ENCODE measurements at regions not wholly inside any gene's neighbourhood (a gene's known extent, or its start where the extent isn't known, plus 50 kb on each side); places are given as distances from the start of the nearest gene placed in this dataset.
"Not testable (repeated sequence)": the region's sequence is repeated elsewhere in the genome, so short reads cannot be mapped to it uniquely, and the experiment has no call there.

DNA sequence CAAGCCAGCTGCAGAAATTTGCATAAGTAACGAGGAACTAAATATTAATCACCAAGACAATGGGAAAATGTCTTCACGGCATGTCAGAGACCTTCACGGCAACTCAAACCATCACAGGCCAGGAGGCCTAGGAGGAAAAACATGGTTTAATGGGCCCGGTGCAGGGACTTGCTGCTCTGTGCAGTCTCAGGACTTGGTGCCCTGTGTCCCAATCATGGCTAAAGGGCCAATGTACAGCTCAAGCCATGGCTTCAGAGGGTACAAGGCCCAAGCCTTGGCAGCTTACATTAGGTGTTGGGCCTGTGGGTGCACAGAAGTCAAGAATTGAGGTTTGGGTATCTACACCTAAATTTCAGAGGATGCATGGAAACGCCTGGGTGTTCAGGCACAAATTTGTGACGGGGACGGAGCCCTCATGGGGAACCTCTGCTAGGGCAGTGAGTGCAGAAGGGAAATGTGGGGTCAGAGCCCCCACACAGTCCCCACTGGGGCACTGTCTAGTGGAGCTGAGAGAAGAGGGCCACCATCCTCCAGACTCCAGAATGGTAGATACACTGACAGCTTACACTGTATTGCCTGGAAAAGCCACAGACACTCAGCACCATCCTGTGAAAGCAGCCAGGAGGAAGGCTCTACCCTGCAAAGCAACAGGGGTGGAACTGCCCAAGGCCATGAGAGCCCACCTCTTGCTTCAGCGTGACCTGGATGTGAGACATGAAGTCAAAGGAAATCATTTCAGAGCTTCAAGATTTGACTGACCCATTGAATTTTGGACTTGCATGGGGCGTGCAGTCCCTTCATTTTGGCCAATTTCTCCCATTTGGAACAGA is 5284.3 kb upstream of the TPTE start:
- H3K27me3 ChIP-seq; H3K9me3 ChIP-seq; H3K4me3 ChIP-seq; H3K27ac ChIP-seq; FAIRE-seq; ATAC-seq; H3K36me3 ChIP-seq; intact Hi-C loops (cut with DNase I); H3K4me1 ChIP-seq: not testable (repeated sequence)
- peak in 1 of 6 donors; percentile 36 for DNase-seq
- 46 to 53% methylated on average over 9 of the region's 9 CpGs for WGBS, 2 donors

GRCh38 chr21:5240521-5240920 is 5280.9 kb upstream of the TPTE start:
- DNase-seq; H3K4me3 ChIP-seq; H3K36me3 ChIP-seq; H3K27me3 ChIP-seq; intact Hi-C loops (cut with DNase I); FAIRE-seq; ATAC-seq; H3K9me3 ChIP-seq; H3K4me1 ChIP-seq; H3K27ac ChIP-seq: not testable (repeated sequence)
- WGBS, 2 donors = 31% methylated on average over 5 of the region's 5 CpGs

GRCh38 chr21:5242732-5243131 is 5278.7 kb upstream of the TPTE start:
- ATAC-seq; intact Hi-C loops (cut with DNase I); H3K9me3 ChIP-seq; DNase-seq; H3K36me3 ChIP-seq; H3K27ac ChIP-seq; FAIRE-seq; H3K4me3 ChIP-seq; H3K4me1 ChIP-seq; H3K27me3 ChIP-seq: not testable (repeated sequence)
- WGBS, 2 donors = 28 to 36% methylated on average over 5 of the region's 5 CpGs

- H3K9me3 ChIP-seq; DNase-seq; H3K4me1 ChIP-seq; H3K36me3 ChIP-seq; H3K27ac ChIP-seq; ATAC-seq; FAIRE-seq; H3K4me3 ChIP-seq; H3K27me3 ChIP-seq; intact Hi-C loops (cut with DNase I): not testable (repeated sequence)
- WGBS, 2 donors = 26 to 31% methylated on average over 2 of the region's 2 CpGs
These were observed 5278.1 kb upstream of the TPTE start for GRCh38 chr21:5243257-5243656.

DNA sequence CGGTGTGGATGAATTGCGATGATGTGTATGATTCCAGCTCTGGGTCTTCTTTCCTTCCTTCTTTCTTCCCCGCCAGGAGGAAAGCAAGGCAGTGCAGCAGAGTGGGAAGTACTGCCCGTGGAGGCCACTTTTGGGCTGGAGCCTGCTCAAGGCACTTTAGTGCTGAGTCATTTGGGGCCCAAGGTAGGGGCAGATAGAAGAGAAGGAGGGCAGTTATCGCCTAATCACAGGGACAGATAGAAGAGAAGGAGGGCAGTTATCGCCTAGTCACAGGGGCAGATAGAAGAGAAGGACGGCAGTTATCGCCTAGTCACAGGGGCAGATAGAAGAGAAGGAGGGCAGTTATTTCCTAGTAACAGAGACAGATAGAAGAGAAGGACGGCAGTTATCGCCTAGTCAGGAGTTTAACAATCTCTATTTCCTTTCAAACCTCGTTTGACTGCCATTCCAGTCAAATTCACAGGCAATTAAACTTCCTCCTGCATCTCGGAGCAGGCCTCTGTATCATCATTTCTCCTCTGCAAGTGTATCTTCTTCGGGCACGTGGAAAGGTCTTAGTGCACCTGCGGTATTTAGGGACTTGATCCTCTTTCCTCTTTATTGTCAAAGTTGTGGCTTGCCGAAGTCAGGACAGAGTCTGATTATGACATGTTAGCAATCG is 5277.5 kb upstream of the TPTE start:
- H3K27me3 ChIP-seq; H3K36me3 ChIP-seq; H3K4me3 ChIP-seq; intact Hi-C loops (cut with DNase I); H3K4me1 ChIP-seq; H3K9me3 ChIP-seq; ATAC-seq; FAIRE-seq; DNase-seq; H3K27ac ChIP-seq: not testable (repeated sequence)
- WGBS, 2 donors = 48 to 51% methylated on average over 15 to 16 of the region's 17 CpGs

- intact Hi-C loops (cut with DNase I); H3K9me3 ChIP-seq: not testable (repeated sequence)
These were observed 5277.0 kb upstream of the TPTE start for GRCh38 chr21:5244376-5244718.

DNA sequence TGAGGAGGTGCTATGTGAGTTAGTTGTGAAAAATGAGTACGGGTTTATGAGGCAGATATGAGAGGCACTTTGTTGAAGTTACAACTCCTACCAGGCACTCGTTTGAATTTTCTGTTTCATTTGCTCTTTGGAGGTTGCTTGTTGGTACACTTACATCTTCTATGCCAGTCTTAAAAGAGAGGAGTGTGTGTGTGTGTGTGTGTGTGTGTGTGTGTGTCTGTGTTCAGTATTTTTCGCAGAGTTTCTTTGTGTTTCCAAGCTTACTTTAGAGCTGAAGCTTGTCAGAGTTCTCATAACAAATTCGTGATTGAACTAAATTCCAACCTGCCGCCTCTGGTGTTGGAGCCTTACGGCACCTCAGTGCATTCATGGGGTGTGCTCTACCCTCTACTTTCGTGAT is 5276.4 kb upstream of the TPTE start:
- H3K36me3 ChIP-seq; FAIRE-seq; H3K4me3 ChIP-seq; H3K27ac ChIP-seq; H3K9me3 ChIP-seq; DNase-seq; H3K27me3 ChIP-seq; H3K4me1 ChIP-seq; intact Hi-C loops (cut with DNase I); ATAC-seq: not testable (repeated sequence)
- 41 to 42% methylated on average over 6 of the region's 7 CpGs for WGBS, 2 donors

More at GRCh38 chr21:5244376-5244718, 5277.0 kb upstream of the TPTE start:
- H3K27ac ChIP-seq, H3K27me3 ChIP-seq, DNase-seq, ATAC-seq, H3K36me3 ChIP-seq, FAIRE-seq, H3K4me3 ChIP-seq, H3K4me1 ChIP-seq: not testable (repeated sequence)
- 27 to 33% methylated on average over 3 of the region's 3 CpGs for WGBS, 2 donors

DNA sequence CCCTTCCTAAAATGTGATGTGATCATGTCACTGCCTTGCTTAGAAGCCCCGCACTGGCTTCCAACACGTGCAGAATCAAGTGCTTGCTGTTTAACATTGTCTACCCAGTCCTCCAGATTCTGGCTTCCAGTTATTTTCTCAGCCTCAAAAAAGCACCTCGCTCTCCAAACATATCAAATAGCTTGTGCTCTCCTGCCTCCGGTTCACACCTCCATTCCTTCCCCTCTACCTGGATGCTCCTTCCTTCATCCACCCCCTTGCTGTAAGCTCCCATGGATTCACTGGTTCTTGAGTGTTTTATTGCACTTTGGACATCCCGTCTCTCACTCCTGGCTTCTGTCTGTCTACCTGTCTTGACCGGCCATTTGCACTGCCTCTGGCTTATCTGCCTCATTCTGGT is 5275.0 kb upstream of the TPTE start:
- H3K27ac ChIP-seq; H3K4me1 ChIP-seq; FAIRE-seq; H3K27me3 ChIP-seq; H3K4me3 ChIP-seq; H3K9me3 ChIP-seq; intact Hi-C loops (cut with DNase I); ATAC-seq; DNase-seq; H3K36me3 ChIP-seq: not testable (repeated sequence)
- WGBS, 2 donors = 38% methylated on average over 6 of the region's 6 CpGs

GRCh38 chr21:5247399-5247798 is 5274.0 kb upstream of the TPTE start:
- intact Hi-C loops (cut with DNase I); H3K36me3 ChIP-seq; H3K9me3 ChIP-seq; H3K27ac ChIP-seq; H3K4me1 ChIP-seq; H3K27me3 ChIP-seq; ATAC-seq; DNase-seq; H3K4me3 ChIP-seq; FAIRE-seq: not testable (repeated sequence)
- WGBS, 2 donors = 74 to 80% methylated on average over 5 of the region's 5 CpGs

DNA sequence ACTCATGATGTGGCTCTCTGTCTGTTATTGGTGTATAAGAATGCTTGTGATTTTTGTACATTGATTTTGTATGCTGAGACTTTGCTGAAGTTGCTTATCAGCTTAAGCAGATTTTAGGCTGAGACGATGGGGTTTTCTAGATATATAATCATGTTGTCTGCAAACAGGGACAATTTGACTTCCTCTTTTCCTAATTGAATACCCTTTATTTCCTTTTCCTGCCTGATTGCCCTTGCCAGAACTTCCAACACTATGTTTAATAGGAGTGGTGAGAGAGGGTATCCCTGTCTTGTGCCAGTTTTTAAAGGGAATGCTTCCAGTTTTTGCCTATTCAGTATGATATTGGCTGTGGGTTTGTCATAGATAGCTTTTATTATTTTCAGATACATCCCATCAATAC is 5271.3 kb upstream of the TPTE start:
- DNase-seq; H3K36me3 ChIP-seq; H3K4me3 ChIP-seq; ATAC-seq; H3K9me3 ChIP-seq; intact Hi-C loops (cut with DNase I); FAIRE-seq; H3K4me1 ChIP-seq; H3K27me3 ChIP-seq; H3K27ac ChIP-seq: not testable (repeated sequence)
- 55% methylated on average over 1 of the region's 1 CpG for WGBS, 2 donors

DNA sequence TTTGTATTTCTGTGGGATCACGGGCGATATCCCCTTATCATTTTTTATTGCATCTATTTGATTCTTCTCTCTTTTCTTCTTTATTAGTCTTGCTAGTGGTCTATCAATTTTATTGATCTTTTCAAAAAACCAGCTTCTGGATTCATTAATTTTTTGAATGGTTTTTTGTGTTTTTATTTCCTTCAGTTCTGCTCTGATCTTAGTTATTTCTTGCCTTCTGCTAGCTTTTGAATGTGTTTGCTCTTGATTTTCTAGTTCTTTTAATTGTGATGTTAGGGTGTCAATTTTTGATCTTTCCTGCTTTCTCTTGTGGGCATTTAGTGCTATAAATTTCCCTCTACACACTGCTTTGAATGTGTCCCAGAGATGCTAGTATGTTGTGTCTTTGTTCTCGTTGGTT is 5270.2 kb upstream of the TPTE start:
- DNase-seq; H3K27me3 ChIP-seq; FAIRE-seq; H3K4me3 ChIP-seq; H3K9me3 ChIP-seq; H3K36me3 ChIP-seq; H3K27ac ChIP-seq; ATAC-seq; intact Hi-C loops (cut with DNase I); H3K4me1 ChIP-seq: not testable (repeated sequence)
- 46 to 47% methylated on average over 3 of the region's 3 CpGs for WGBS, 2 donors

GRCh38 chr21:5251866-5252265 is 5269.5 kb upstream of the TPTE start:
- ATAC-seq; DNase-seq; H3K9me3 ChIP-seq; H3K4me1 ChIP-seq; H3K4me3 ChIP-seq; intact Hi-C loops (cut with DNase I); H3K36me3 ChIP-seq; H3K27me3 ChIP-seq; FAIRE-seq; H3K27ac ChIP-seq: not testable (repeated sequence)
- WGBS, 2 donors = 34 to 35% methylated on average over 1 of the region's 1 CpG

Data from pancreas (tissue), 10 donors.